GM18870 (cell line): ENCODE measurements at regions not wholly inside any gene's neighbourhood (a gene's known extent, or its start where the extent isn't known, plus 50 kb on each side); places are given as distances from the start of the nearest gene placed in this dataset.
"Not testable (repeated sequence)": the region's sequence is repeated elsewhere in the genome, so short reads cannot be mapped to it uniquely, and the experiment has no call there.

ENCODE experiments used
- ATAC-seq: cut with Tn5 transposase; IDR thresholded peaks from one replicate; pipeline ENCODE4 v1.9.1; 2021; ENCODE audit warnings: moderate library complexity; ENCODE audit not compliant: unreplicated experiment

- not testable (repeated sequence) for ATAC-seq
Observed at GRCh38 chr2:88986721-88987330, 295.4 kb downstream of the RPIA start.

GRCh38 chr2:88988617-88989016 lies 297.1 kb downstream of the RPIA start:
- ATAC-seq: not testable (repeated sequence)

GRCh38 chr2:88992819-88993218 lies 301.3 kb downstream of the RPIA start:
- ATAC-seq: not testable (repeated sequence)

GRCh38 chr2:88994856-88995255 lies 303.4 kb downstream of the RPIA start:
- ATAC-seq: not testable (repeated sequence)

GRCh38 chr2:88996588-88996987 lies 305.1 kb downstream of the RPIA start:
- not testable (repeated sequence) for ATAC-seq

GRCh38 chr2:88999365-88999764 lies 307.9 kb downstream of the RPIA start:
- ATAC-seq: no peak

GRCh38 chr2:89000235-89000634 lies 308.8 kb downstream of the RPIA start:
- ATAC-seq: no peak

GRCh38 chr2:89004238-89004637 lies 312.8 kb downstream of the RPIA start:
- ATAC-seq: not testable (repeated sequence)

GRCh38 chr2:89020566-89020965 lies 329.1 kb downstream of the RPIA start:
- not testable (repeated sequence) for ATAC-seq

GRCh38 chr2:89026296-89026695 lies 334.8 kb downstream of the RPIA start:
- ATAC-seq: not testable (repeated sequence)

GRCh38 chr2:89027115-89027514 lies 335.6 kb downstream of the RPIA start:
- ATAC-seq: not testable (repeated sequence)

GRCh38 chr2:89027536-89027935 lies 336.1 kb downstream of the RPIA start:
- not testable (repeated sequence) for ATAC-seq

GRCh38 chr2:89029257-89029656 lies 337.8 kb downstream of the RPIA start:
- ATAC-seq: not testable (repeated sequence)

GRCh38 chr2:89048138-89049066 lies 356.9 kb downstream of the RPIA start:
- not testable (repeated sequence) for ATAC-seq

- ATAC-seq: not testable (repeated sequence)
Observed at GRCh38 chr2:89058616-89059015, 367.1 kb downstream of the RPIA start.

GRCh38 chr2:89061174-89061573 lies 369.7 kb downstream of the RPIA start:
- ATAC-seq: not testable (repeated sequence)

- ATAC-seq: not testable (repeated sequence)
Observed at GRCh38 chr2:89076771-89077170, 385.3 kb downstream of the RPIA start.

- ATAC-seq: not testable (repeated sequence)
Observed at GRCh38 chr2:89092911-89093310, 401.4 kb downstream of the RPIA start.

GRCh38 chr2:89095060-89095459 lies 403.6 kb downstream of the RPIA start:
- ATAC-seq: not testable (repeated sequence)

- ATAC-seq: not testable (repeated sequence)
Observed at GRCh38 chr2:89102587-89102986, 411.1 kb downstream of the RPIA start.

- ATAC-seq: not testable (repeated sequence)
Observed at GRCh38 chr2:89106369-89107019, 415.0 kb downstream of the RPIA start.
